ENCODE measurements at regions not wholly inside any gene's neighbourhood (a gene's known extent, or its start where the extent isn't known, plus 50 kb on each side); places are given as distances from the start of the nearest gene placed in this dataset.
"Not testable (repeated sequence)": the region's sequence is repeated elsewhere in the genome, so short reads cannot be mapped to it uniquely, and the experiment has no call there.

DNA sequence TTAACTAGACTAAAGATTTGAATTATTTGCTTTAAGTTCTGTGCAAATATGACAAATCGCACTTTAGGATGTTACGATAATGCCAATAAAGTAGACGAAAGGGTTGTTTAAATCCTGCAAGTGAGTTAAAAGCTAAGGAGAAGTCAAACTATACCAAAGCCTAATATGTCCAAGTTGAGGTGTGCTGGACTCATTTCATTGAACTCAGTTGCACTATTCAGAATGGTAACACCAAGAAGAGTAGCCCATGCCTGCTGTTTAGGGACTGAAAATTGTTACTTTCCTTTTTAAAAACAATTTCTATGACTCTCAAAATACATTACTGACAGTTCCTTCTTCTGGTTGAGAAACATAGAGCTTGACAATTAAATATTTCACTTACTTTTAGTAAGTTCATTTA lies 766.3 kb downstream of the DNAJB9 start:
- DNase-seq: no peak

DNA sequence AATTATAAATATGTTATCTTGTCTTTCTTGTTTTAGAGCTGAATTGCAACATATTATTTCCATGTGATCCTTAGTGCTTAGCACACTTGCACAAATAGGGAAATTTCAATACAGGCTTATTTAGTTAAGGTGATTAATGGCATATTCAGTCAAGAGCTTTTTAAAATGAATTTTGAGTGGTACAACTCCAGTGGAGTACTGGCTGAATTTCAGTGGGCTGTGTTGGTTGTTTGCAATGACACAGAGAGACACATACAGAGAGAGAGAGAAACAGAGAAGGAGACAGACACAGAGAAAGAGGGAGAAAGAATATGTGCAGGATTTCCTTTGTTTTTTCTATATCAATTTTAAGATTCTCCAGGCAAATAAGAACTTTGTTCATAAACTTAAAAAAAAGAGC lies 766.9 kb downstream of the DNAJB9 start:
- DNase-seq: no peak

DNA sequence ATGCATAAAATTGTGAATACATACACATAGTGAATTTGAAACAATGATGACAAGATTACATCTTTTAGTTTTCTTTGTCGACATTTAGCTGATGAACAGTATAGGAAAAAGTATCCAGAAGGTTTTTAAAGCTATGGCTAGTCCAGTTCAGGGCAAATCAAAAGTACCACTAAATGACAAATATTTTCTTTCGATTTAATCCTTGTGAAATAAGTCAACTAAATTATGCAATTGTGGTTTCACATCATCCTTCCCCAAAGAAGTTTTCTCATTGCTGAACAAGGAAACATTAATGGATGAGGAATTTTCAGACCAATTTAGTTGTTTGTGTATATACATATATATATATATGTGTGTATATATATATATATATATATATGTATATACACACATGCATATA lies 774.0 kb downstream of the DNAJB9 start:
- DNase-seq: no peak

DNA sequence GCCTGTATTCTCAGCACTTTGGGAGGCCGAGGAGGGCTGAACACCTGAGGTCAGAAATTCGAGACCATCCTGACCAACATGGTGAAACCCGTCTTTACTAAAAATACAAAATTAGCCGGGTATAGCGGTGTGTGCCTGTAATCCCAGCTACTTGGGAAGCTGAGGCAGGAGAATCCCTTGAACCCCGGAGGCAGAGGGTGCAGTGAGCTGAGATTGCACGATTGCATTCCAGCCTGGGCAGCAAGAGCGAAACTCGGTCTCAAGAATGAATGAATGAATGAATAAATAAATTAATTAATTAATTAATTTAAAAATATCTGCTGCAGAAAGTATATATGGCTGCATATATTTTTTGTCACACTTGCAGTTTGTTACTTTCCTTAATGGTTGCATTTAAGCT lies 781.8 kb downstream of the DNAJB9 start:
- DNase-seq: no peak

DNA sequence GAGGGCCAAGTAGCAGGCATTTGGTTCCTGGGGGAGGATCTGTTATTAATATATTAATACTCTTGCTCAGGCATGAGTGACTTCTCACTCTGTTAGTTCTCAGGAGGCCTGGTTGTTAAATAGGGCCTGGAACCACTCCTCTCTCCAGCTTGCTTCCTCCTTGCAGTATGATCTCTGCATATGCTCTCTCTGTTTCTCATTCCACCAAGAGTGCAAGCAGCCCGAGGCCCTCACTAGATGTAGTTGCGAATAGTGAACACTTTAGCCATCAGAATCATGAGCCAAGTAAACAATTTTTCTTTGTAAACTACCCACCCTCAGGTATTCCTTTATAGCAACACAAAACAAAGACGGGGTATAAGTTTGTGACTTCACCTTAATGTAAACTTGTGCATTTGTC lies 784.3 kb downstream of the DNAJB9 start:
- DNase-seq: no peak

DNA sequence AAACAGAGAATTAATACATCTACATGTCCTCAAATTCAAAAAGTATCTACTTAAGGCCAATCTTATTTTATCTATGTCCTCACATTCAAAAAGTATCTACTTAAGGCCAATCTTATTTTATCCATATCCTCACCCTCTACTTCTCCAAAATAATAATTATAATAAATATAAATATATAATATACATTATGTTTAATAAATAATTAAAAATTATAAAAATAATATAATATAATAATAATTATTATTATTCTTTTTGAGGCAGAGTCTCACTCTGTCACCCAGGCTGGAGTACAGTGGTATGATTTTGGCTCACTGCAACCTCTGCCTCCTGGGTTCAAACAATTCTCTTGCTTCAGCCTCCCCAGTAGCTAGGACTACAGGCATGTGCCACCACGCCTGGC lies 784.9 kb downstream of the DNAJB9 start:
- no peak for DNase-seq

DNA sequence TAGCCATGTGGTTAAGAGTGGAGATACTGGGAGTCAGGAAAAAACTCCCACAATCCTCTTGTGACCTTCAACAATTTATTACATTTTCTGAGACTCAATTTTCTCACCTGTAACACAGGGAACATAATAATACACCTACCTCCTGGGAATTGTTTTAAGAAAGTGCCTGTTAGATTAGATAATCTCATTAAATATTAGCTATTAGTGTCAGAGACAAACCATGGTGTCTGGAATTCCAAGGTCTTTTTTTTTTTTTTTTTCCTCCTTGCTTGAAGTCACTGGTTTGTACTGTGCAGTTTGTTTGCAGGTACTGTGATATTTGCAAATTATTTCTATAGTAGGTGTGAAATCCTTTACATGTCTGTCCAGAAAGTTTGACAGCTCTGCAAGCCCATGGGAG lies 806.1 kb downstream of the DNAJB9 start:
- DNase-seq: no peak

DNA sequence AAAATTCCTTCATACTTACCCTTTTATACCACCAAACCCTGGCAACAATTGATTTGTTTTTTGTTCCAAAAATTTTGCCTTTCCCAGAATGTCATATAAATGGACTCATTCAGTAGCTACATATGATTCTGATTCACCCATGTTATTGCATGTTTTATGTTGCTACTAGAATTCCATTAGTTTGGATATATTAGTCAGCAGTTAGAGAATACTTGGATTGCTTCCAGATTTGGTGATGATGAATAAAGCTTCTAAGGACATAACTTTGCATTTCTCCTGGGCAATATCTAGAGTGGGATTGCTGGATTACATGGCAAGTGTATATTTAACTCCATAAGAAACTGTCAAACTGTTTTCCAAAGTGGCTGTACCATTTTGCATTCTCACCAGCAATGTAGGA lies 806.9 kb downstream of the DNAJB9 start:
- DNase-seq: no peak

DNA sequence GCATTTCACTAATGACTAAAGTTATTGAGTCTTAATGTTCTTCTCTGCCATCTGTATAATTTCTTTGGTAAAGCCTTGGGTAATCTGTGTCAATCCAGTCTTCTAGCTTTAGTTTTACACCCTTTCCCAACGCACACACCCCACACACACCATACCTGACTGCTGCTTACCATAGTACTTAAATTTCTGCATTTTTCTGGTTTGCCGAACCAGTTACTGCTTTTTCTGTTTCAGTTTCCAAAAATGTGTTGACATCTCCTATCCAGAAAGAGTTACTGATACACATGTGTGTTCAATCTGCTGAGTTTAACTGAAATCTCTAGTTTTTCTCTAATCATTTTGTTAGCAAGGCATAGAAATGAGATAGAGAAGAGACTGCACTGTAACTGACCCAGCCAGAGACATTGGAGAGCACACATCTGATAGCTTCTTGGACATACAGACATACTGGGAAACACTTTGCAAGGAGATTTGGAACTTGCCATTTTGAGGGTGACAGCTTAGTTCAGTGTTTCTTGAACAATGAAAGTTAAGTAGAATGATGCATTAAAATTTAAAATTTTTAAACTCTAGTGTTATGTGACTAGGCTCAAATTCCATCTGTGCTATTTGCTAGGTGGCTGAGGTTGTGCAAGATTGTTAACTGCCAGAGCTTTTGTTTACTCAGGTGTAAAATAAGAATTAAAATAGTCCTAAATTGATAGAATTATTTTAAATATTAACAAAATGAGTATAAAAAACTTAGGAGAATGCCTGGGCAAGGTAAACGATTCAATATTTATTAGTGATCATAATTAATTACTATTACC lies 807.6 kb downstream of the DNAJB9 start:
- DNase-seq: no peak

DNA sequence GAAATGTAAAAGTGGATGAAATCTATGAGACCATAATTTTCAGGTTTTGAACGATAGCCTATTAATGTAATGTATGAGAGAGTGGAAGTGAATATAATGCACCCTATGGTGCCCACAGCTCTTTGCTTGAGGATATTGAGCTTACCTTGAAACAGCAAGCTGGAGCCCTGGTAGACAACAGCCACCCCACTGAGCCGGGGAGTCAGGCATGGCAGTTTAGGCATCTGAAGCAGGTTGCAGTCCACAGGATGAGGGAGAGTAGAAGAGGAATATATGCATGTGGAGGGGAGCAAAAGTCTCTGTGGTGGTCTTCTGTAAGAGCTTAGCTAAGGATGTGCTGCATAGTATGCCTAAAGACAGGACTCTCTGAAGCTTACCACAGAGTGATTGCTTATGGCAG lies 817.3 kb downstream of the DNAJB9 start:
- DNase-seq: no peak

DNA sequence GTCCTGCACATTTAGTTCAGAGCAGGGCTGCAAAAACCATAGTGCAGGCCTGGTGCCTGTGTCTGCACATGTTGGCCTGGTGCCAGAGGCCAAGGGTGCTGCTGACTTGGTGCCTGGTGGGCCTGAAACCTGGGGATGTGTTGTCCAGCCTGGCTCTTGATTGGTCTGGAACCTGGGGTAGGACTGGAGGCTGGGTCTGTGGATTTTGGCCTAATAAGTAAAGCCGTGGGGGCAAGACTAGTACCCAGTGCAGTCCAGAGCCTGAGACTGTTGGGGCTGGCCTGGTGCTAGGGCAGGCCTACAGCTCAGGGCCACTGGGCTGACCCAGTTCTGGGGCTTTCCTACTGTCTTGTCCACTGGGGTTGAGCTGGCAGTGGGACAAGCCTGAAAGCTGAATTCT lies 817.9 kb downstream of the DNAJB9 start:
- no peak for DNase-seq

DNA sequence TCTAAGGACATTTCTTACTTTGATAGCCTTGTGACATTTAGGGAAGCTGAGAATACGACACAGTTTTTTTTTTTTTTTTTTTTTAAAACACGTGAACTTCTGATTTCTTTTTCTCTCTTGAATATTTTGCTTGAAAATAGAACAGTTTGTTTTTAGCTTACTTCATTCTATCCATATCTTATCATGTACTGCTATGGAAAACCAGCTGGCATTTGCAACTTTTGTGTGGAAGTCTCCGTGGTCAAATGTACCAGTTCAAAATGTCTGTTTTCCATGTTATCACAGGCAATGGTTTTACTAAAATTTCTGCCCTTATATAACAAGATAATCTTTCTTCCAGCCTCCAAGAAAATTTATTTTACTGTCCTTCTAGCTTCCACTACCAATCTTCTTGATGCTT lies 821.6 kb downstream of the DNAJB9 start:
- no peak for DNase-seq

DNA sequence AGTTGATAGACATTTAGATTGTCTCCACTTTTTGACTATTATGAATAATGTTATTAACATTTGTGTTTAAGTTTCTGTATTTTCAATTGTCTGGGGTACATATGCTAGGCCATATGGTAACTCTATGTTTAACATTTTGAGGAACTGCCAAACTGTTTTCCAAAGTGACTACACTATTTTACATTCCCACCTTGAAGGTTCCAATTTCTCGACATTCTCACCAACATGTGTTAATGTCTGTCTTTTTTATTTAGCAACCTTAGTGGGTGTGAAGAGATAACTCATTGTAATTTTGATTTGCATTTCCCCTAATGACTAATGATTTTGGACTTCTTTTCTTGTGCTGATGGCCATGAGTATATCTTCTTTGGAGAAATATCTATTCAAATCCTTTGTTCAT lies 832.4 kb downstream of the DNAJB9 start:
- no peak for DNase-seq

DNA sequence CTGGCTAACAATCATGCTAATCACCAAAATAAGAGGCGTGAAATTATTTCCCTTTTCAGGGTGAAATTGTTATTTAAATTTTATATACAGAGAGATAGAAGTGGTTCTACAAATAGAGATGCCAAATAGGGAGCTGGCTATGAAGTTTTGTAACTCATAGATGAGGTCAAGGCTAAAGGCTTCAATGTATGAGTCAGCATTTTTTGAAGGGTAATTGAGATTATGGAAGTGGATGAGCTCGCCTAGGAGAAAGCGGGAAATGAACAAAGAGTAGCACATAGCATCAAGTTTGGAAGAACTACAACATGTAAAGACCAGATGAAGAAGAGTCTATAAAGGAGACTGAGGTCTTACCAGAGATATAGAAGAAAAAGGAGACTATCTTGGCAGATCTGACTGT lies 838.1 kb downstream of the DNAJB9 start:
- no peak for DNase-seq

DNA sequence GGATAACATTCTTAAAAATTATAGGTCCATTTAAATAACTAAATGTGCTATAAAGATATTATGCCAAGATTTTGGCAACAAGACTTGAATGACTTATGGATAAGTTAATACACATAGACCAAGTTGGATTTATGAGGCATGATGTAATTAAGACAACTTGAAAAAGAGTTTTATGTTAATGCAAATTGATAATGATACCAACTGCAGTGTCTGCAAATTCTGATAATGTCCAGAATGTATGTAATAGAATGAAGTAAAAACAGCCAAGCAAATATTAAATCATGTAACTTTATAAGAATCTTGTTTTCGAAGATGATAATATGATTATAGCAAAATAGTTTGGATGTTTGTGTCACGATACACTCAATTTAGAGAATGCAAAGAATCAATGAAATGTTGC lies 868.3 kb downstream of the DNAJB9 start:
- no peak for DNase-seq

DNA sequence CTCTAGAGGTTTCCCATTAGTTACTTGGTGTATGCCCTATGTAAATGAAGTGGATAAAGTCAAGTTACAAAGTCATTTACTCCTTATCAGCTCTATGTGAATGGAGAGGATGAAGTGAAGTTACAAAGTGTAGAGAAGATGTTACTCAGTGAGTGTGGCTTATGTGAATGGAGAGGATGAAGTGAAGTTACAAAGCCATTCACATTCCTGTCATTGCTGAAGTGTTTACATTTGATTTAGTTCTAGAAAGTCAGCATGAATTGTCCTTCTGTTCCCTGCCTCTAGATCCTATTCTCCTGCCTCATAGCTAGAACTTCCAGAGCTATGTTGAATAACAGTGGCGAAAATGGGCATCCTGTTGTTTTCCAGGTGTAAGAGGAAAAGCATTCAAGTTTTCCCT lies 880.1 kb downstream of the DNAJB9 start:
- no peak for DNase-seq

DNA sequence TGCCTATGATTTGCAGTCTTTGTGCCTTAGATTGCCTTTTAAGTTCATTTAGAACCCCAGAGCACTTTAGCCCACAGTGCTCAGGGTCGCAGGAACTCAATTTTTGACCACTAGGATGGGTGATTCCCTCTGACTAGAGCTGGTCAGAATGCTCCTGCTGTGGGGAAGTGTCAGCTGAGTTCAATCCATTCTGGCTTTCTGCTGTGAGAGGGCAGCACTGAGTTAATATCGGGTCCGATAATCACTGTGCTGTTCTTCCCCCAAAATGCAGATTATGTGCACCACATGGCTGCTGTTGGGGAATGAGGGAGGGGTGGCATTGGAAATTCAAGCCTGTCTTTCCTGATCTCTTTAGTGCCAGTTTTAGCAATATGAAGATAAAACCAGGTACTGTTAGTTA lies 886.4 kb downstream of the DNAJB9 start:
- DNase-seq: no peak

DNA sequence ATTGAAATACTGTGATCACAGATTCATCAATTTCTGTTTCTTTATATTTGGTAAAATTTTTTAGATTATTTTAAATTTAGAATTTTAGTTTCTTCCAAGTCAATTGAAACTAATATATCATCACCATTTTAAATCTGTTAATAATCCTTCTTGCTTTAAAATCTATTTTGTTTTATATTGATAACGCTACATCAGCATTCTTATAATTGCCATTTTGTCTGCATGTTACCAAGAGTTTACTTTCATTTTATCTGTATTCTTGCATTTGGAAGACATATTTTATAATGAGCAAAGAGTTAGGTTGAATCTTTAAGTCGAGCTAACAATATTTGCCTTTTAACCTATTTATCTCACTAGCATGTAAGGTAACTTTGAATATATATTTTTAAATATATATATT lies 890.6 kb downstream of the DNAJB9 start:
- no peak for DNase-seq

DNA sequence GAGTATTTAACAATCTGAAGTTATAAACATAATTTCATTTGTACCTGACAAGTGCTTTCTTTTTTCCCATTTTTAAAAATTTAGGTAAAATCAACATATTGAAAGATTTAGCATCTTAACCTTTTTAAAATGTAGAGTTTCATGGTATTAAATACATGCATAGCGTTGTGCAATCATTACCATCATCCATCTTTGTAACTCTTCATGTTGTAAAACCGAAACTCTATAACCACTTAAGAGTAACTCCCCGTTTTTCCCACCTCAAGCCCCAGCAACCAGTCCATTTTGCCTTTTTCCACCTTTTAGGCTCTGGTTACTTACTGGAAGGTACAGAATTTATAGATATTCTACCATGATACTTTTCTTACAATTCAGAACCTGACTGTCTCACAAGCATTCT lies 892.5 kb downstream of the DNAJB9 start:
- DNase-seq: no peak

DNA sequence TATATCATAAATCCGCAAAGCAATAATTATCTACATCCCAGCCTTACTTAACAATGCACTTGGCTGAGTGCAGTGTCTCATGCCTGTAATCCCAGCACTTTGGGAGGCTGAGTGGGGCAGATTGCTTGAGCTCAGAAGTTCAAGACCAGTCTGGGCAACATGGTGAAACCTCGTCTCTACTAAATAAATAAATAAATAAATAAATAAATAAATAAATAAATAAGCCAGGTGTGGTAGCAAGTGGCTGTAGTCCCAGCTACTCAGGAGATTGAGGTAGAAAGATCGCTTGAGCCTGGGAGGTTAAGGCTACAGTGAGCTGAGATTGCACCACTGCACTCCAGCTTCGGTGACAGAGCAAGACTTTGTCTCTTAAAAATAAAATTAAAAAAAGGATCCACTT lies 898.1 kb downstream of the DNAJB9 start:
- DNase-seq: not testable (repeated sequence)

DNA sequence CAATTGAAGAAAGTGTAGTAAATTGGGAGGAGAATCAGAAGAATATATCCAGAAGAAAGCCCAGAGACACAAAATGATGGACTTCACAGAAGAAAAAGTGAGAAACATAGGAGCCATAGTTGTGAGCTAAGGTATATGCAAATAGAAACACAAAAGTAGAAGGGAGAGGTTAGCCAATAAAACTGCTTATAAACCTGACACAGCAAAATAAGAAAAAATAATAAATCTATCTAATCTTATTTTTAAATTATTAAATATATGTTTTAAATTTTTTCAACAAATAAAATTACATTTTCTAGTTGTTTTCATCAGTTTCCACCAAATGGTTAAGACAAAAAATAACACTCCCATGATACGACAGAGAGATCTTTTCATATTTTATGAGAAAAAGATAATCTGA lies 903.5 kb downstream of the DNAJB9 start:
- DNase-seq: no peak

DNA sequence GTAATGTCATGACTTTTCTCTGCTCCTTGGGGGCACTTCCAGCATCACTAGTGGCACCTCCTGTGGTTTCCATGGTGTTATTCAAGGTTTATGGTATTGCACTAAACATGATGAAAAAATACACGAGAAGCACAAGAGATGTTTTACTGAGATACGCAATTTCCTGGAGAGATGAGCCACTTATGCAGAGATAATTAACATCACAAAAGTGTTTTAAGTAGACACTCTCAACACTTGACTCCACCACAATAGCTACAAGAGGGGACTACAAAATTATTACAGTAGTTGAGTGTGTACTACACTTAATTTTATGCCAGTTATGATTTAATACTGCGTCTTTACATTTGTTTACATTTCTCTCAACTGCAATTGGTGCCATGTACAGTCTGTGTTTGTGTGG lies 906.7 kb downstream of the DNAJB9 start:
- DNase-seq: no peak

DNA sequence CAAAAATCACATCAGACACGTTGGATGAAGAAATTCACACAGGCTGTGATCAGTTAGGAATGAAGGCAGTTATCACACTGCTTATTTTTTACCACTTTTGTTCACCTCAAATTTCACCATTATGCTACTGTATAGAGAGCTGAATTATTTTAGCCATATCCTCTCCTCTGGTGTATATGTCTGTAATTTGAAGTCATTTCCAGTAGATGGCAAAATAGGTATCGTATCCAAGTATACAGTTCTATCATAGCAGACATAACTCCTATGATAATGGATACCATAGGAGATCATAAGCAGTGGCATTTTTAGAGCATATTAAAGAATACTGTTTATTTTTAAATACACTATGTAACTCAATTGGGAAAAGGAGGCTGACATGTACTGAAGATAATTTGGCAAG lies 909.7 kb downstream of the DNAJB9 start:
- DNase-seq: no peak

DNA sequence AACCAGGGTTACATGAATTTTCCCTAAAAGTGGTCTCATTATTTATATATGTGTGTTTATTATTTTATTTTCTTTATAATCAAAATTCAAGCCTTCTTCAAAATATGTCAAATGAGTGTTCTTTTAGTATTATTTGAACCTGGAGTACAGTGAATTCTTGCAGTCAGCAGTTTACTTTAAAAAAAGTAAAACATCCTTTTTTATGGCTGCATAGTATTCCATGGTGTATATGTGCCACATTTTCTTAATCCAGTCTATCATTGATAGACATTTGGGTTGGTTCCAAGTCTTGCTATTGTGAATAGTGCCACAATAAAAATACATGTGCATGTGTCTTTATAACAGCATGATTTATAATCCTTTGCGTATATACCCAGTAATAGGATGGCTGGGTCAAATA lies 920.9 kb downstream of the DNAJB9 start:
- DNase-seq: not testable (repeated sequence)

DNA sequence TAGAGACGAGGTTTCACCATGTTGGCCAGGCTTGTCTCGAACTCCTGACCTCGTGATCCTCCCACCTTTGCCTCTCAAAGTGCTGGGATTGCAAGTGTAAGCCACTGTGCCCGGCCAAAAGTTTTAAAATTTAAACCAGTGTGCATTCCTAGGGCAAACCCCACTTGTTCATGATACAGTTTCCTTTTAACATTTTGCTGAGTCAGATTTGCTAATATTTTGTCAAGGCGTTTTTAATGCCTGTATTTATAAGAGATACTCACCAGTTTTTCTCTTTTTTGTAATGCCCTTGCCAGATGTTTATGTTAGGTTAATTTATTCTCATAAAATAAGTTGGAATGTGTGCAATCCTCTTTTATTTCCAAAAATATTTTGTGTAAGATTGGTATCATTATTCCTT lies 927.4 kb downstream of the DNAJB9 start:
- no peak for DNase-seq

DNA sequence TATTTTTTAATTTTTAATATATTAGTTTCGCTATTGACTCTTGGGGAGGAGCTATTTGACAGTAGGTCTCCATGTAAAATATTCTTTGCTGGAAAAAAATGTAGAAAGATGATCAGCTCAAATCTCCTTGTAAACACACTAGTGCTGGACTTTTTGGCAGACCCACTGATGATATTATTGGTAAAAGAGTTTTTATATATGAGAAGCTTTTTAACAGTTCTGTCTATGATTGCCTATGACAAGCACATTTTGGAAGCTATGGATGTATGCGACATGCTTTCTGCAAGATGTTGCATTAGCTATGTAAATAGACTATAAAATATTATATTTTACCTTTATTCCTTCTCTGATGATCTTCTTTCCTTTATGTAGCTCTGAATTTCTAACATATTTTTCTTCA lies 928.5 kb downstream of the DNAJB9 start:
- DNase-seq: no peak

Measured in NCI-H446 treated with DMSO at 0.1 percent for 48 hours (cell line).